Left ventricle myocardium superior (tissue), 1 donor: ENCODE measurements at regions not wholly inside any gene's neighbourhood (a gene's known extent, or its start where the extent isn't known, plus 50 kb on each side); places are given as distances from the start of the nearest gene placed in this dataset.
"Not testable (repeated sequence)": the region's sequence is repeated elsewhere in the genome, so short reads cannot be mapped to it uniquely, and the experiment has no call there.

Source experiments
- ATAC-seq: fragments of 200-7000 bp; cut with Tn5 transposase; one replicate; pipeline ENCODE4 v1.9.1; 2020; ENCODE audit warnings: mild to moderate bottlenecking, moderate library complexity
- DNase-seq: peaks from one replicate; pipeline ENCODE4 v3.0.0-alpha.2; 2020
- intact Hi-C: fragments of 100-400 bp; cut with micrococcal nuclease; formaldehyde crosslinking; loops from one replicate; pipeline ENCODE4 v1.11.0; 2022
- donor health status: DM: no; HTN: yes; CAD: no; lungs with severe emphysema.

- intact Hi-C loops: no loop called here
- no peak for DNase-seq
- ATAC-seq: no peak
Measured at GRCh38 chr10:71009126-71009525, 120.8 kb upstream of the PCBD1 start.

- ATAC-seq (no peak), DNase-seq (no peak)
- intact Hi-C loops: no loop called here
Measured at GRCh38 chr10:71010730-71011129, 122.4 kb upstream of the PCBD1 start.

GRCh38 chr10:71011141-71011540, 122.8 kb upstream of the PCBD1 start:
- ATAC-seq (no peak), DNase-seq (no peak)
- intact Hi-C loops: no loop called here

- intact Hi-C loops: no loop called here
- DNase-seq (peak; percentile 77), ATAC-seq (peak; percentile 97)
Measured at GRCh38 chr10:71014021-71014805, 125.8 kb upstream of the PCBD1 start.

- DNase-seq (no peak), ATAC-seq (no peak)
- intact Hi-C loops: no loop called here
Measured at GRCh38 chr10:71015674-71016073, 127.3 kb upstream of the PCBD1 start.

- DNase-seq, intact Hi-C loops, ATAC-seq: not testable (repeated sequence)
Measured at GRCh38 chr10:71020061-71020460, 131.7 kb upstream of the PCBD1 start.

- DNase-seq (no peak), ATAC-seq (no peak)
- intact Hi-C loops: no loop called here
Measured at GRCh38 chr10:71021402-71021801, 133.0 kb upstream of the PCBD1 start.

GRCh38 chr10:71023704-71024283, 135.4 kb upstream of the PCBD1 start:
- intact Hi-C loops: no loop called here
- DNase-seq: no peak

GRCh38 chr10:71024490-71024889, 136.1 kb upstream of the PCBD1 start:
- no peak for DNase-seq
- no peak for ATAC-seq
- intact Hi-C loops: no loop called here

More at GRCh38 chr10:71023704-71024283, 135.4 kb upstream of the PCBD1 start:
- ATAC-seq: no peak

GRCh38 chr10:71025535-71025934, 137.2 kb upstream of the PCBD1 start:
- no peak for ATAC-seq

GRCh38 chr10:71028066-71028465, 139.7 kb upstream of the PCBD1 start:
- DNase-seq (no peak), ATAC-seq (no peak)
- intact Hi-C loops: no loop called here

More at GRCh38 chr10:71025535-71025934, 137.2 kb upstream of the PCBD1 start:
- intact Hi-C loops: no loop called here
- DNase-seq: no peak

GRCh38 chr10:71029411-71029892, 141.1 kb upstream of the PCBD1 start:
- peak; percentile 63 for DNase-seq
- peak; percentile 96 for ATAC-seq

GRCh38 chr10:71029907-71030306, 141.5 kb upstream of the PCBD1 start:
- intact Hi-C loops: no loop called here
- ATAC-seq (peak; percentile 6), DNase-seq (no peak)

More at GRCh38 chr10:71029411-71029892, 141.1 kb upstream of the PCBD1 start:
- intact Hi-C loops: no loop called here

GRCh38 chr10:71031026-71031425, 142.7 kb upstream of the PCBD1 start:
- intact Hi-C loops: no loop called here
- ATAC-seq: no peak
- no peak for DNase-seq

- no peak for DNase-seq
- no peak for ATAC-seq
- intact Hi-C loops: no loop called here
Measured at GRCh38 chr10:71031603-71032002, 143.2 kb upstream of the PCBD1 start.

- intact Hi-C loops: no loop called here
- DNase-seq (no peak), ATAC-seq (no peak)
Measured at GRCh38 chr10:71032887-71033286, 144.5 kb upstream of the PCBD1 start.

GRCh38 chr10:71033396-71033980, 145.1 kb upstream of the PCBD1 start:
- ATAC-seq (no peak), DNase-seq (no peak)
- intact Hi-C loops: no loop called here

- ATAC-seq (no peak), DNase-seq (no peak)
- intact Hi-C loops: no loop called here
Measured at GRCh38 chr10:71035511-71036296, 147.3 kb upstream of the PCBD1 start.

- ATAC-seq (no peak), DNase-seq (no peak)
- intact Hi-C loops: no loop called here
Measured at GRCh38 chr10:71036297-71036966, 148.1 kb upstream of the PCBD1 start.
